ENCODE measurements at regions not wholly inside any gene's neighbourhood (a gene's known extent, or its start where the extent isn't known, plus 50 kb on each side); places are given as distances from the start of the nearest gene placed in this dataset.
"Not testable (repeated sequence)": the region's sequence is repeated elsewhere in the genome, so short reads cannot be mapped to it uniquely, and the experiment has no call there.

GRCh38 chr10:65111059-65111458 is 1589.9 kb downstream of the REEP3 start:
- not testable (repeated sequence) for H2BK120ac ChIP-seq (ENCODE audit: low read depth, low read length); H3K4me2 ChIP-seq (ENCODE audit: insufficient read depth, low read length, poor library complexity, severe bottlenecking); H4K8ac ChIP-seq (ENCODE audit: low read depth, low read length); H3K18ac ChIP-seq (ENCODE audit: low read length); H3K27me3 ChIP-seq (ENCODE audit: control insufficient read depth in 3 of 3, insufficient read depth in 3 of 3, low read depth in 1 of 3, low read length in 3 of 3); H3K27ac ChIP-seq (replicated peaks; ENCODE audit: low read length); H3K4me3 ChIP-seq (ENCODE audit: low read length in 2 of 2); H3K36me3 ChIP-seq (replicated peaks in 1 of 2; ENCODE audit: control insufficient read depth in 2 of 2, insufficient read depth in 2 of 2, low read length in 2 of 2); H2BK15ac ChIP-seq (ENCODE audit: low read length); H3K4ac ChIP-seq (ENCODE audit: low read length); H2AK5ac ChIP-seq (ENCODE audit: low read depth, low read length); H3K23ac ChIP-seq (ENCODE audit: low read depth, low read length, poor library complexity); H3K9me3 ChIP-seq (replicated peaks in 1 of 2; ENCODE audit: control insufficient read depth in 2 of 2, insufficient read depth in 1 of 2, low read depth in 1 of 2, low read length in 2 of 2); H4K91ac ChIP-seq (ENCODE audit: low read depth, low read length, poor library complexity); DNase-seq (ENCODE audit: low spot score); H3K4me1 ChIP-seq (ENCODE audit: control insufficient read depth in 2 of 2, insufficient read depth in 1 of 2, low read depth in 1 of 2, low read length in 2 of 2); H3K14ac ChIP-seq (ENCODE audit: low read length); H2BK5ac ChIP-seq (ENCODE audit: low read length); H2BK12ac ChIP-seq (ENCODE audit: low read length); H3K79me1 ChIP-seq (ENCODE audit: low read depth, low read length); H3K9ac ChIP-seq (ENCODE audit: low read depth, low read length, poor library complexity); H2AFZ ChIP-seq (ENCODE audit: low read length)
- WGBS, 2 donors (ENCODE audit: extremely low coverage in 2 of 2, insufficient read length in 2 of 2, insufficient replicate concordance in 1 of 2): no CpG with 5 or more reads among the region's 6 CpGs

GRCh38 chr10:65112573-65112972 is 1591.4 kb downstream of the REEP3 start:
- Histone ChIP-seq H2AFZ (ENCODE audit: low read length) (no peak overlapping the region), H2BK15ac (ENCODE audit: low read length) (no peak overlapping the region), H2BK120ac (ENCODE audit: low read depth, low read length) (no peak overlapping the region), H3K9me3 (replicated peaks in 1 of 2; ENCODE audit: control insufficient read depth in 2 of 2, insufficient read depth in 1 of 2, low read depth in 1 of 2, low read length in 2 of 2) (no peaks in the 10 kb centered on the region), H4K91ac (ENCODE audit: low read depth, low read length, poor library complexity) (no peak overlapping the region), H3K4me2 (ENCODE audit: insufficient read depth, low read length, poor library complexity, severe bottlenecking) (no peak overlapping the region), H3K14ac (ENCODE audit: low read length) (no peak overlapping the region), H3K4ac (ENCODE audit: low read length) (no peak overlapping the region), H3K23ac (ENCODE audit: low read depth, low read length, poor library complexity) (no peak overlapping the region), H2BK5ac (ENCODE audit: low read length) (no peak overlapping the region), H3K4me3 (ENCODE audit: low read length in 2 of 2) (no peak overlapping the region), H3K27me3 (ENCODE audit: control insufficient read depth in 3 of 3, insufficient read depth in 3 of 3, low read depth in 1 of 3, low read length in 3 of 3) (no peaks in the 10 kb centered on the region), H3K9ac (ENCODE audit: low read depth, low read length, poor library complexity) (no peak overlapping the region), H3K18ac (ENCODE audit: low read length) (no peak overlapping the region), H3K27ac (replicated peaks; ENCODE audit: low read length) (no peak overlapping the region), H4K8ac (ENCODE audit: low read depth, low read length) (no peak overlapping the region), H3K79me1 (ENCODE audit: low read depth, low read length) (no peaks in the 10 kb centered on the region), H3K4me1 (ENCODE audit: control insufficient read depth in 2 of 2, insufficient read depth in 1 of 2, low read depth in 1 of 2, low read length in 2 of 2) (no peaks in the 10 kb centered on the region), H2AK5ac (ENCODE audit: low read depth, low read length) (no peak overlapping the region), H3K36me3 (replicated peaks in 1 of 2; ENCODE audit: control insufficient read depth in 2 of 2, insufficient read depth in 2 of 2, low read length in 2 of 2) (no peaks in the 10 kb centered on the region), H2BK12ac (ENCODE audit: low read length) (no peak overlapping the region)
- DNase-seq (ENCODE audit: low spot score): no peak
- no CpG with 5 or more reads among the region's 4 CpGs for WGBS, 2 donors (ENCODE audit: extremely low coverage in 2 of 2, insufficient read length in 2 of 2, insufficient replicate concordance in 1 of 2)

DNA sequence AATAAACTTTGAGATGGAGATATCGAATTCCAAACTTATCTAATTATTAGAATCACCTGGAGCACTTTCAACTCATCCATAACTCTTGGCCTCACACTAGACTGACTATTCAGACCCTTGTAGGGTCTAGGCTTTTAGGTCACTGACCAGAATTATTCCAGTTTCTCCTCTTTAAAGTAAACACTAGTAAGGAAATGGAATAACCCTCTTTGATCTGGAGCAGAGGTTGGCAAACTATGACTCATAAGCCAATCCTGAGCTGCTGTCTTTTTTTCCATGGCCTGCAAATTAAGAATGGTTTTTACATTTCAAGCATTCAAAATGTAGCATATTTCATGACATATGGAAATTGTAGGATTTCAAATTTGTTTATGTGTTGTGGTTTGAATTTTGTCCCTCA is 1601.9 kb downstream of the REEP3 start:
- Histone ChIP-seq H3K4me2 (ENCODE audit: insufficient read depth, low read length, poor library complexity, severe bottlenecking) (no peak overlapping the region), H3K4ac (ENCODE audit: low read length) (no peak overlapping the region), H2BK12ac (ENCODE audit: low read length) (no peak overlapping the region), H3K9me3 (replicated peaks in 1 of 2; ENCODE audit: control insufficient read depth in 2 of 2, insufficient read depth in 1 of 2, low read depth in 1 of 2, low read length in 2 of 2) (no peaks in the 10 kb centered on the region), H3K79me1 (ENCODE audit: low read depth, low read length) (no peaks in the 10 kb centered on the region), H3K4me3 (ENCODE audit: low read length in 2 of 2) (no peak overlapping the region), H2BK15ac (ENCODE audit: low read length) (no peak overlapping the region), H3K36me3 (replicated peaks in 1 of 2; ENCODE audit: control insufficient read depth in 2 of 2, insufficient read depth in 2 of 2, low read length in 2 of 2) (no peaks in the 10 kb centered on the region), H3K14ac (ENCODE audit: low read length) (no peak overlapping the region), H2BK5ac (ENCODE audit: low read length) (no peak overlapping the region), H3K23ac (ENCODE audit: low read depth, low read length, poor library complexity) (no peak overlapping the region), H2AK5ac (ENCODE audit: low read depth, low read length) (no peak overlapping the region), H4K91ac (ENCODE audit: low read depth, low read length, poor library complexity) (no peak overlapping the region), H2AFZ (ENCODE audit: low read length) (no peak overlapping the region), H2BK120ac (ENCODE audit: low read depth, low read length) (no peak overlapping the region), H3K4me1 (ENCODE audit: control insufficient read depth in 2 of 2, insufficient read depth in 1 of 2, low read depth in 1 of 2, low read length in 2 of 2) (no peaks in the 10 kb centered on the region), H3K9ac (ENCODE audit: low read depth, low read length, poor library complexity) (no peak overlapping the region), H4K8ac (ENCODE audit: low read depth, low read length) (no peak overlapping the region), H3K27me3 (ENCODE audit: control insufficient read depth in 3 of 3, insufficient read depth in 3 of 3, low read depth in 1 of 3, low read length in 3 of 3) (no peaks in the 10 kb centered on the region), H3K18ac (ENCODE audit: low read length) (no peak overlapping the region), H3K27ac (replicated peaks; ENCODE audit: low read length) (no peak overlapping the region)
- no CpG with 5 or more reads among the region's 1 CpG for WGBS, 2 donors (ENCODE audit: extremely low coverage in 2 of 2, insufficient read length in 2 of 2, insufficient replicate concordance in 1 of 2)
- no peak for DNase-seq (ENCODE audit: low spot score)

GRCh38 chr10:65125212-65125611 is 1604.0 kb downstream of the REEP3 start:
- Histone ChIP-seq H3K18ac (ENCODE audit: low read length) (no peak overlapping the region), H2BK12ac (ENCODE audit: low read length) (no peak overlapping the region), H3K4me2 (ENCODE audit: insufficient read depth, low read length, poor library complexity, severe bottlenecking) (no peak overlapping the region), H3K9me3 (replicated peaks in 1 of 2; ENCODE audit: control insufficient read depth in 2 of 2, insufficient read depth in 1 of 2, low read depth in 1 of 2, low read length in 2 of 2) (no peaks in the 10 kb centered on the region), H3K79me1 (ENCODE audit: low read depth, low read length) (no peaks in the 10 kb centered on the region), H3K9ac (ENCODE audit: low read depth, low read length, poor library complexity) (no peak overlapping the region), H3K4ac (ENCODE audit: low read length) (no peak overlapping the region), H2AK5ac (ENCODE audit: low read depth, low read length) (no peak overlapping the region), H3K27ac (replicated peaks; ENCODE audit: low read length) (no peak overlapping the region), H3K4me1 (ENCODE audit: control insufficient read depth in 2 of 2, insufficient read depth in 1 of 2, low read depth in 1 of 2, low read length in 2 of 2) (no peaks in the 10 kb centered on the region), H2BK15ac (ENCODE audit: low read length) (no peak overlapping the region), H4K91ac (ENCODE audit: low read depth, low read length, poor library complexity) (no peak overlapping the region), H2AFZ (ENCODE audit: low read length) (no peak overlapping the region), H2BK5ac (ENCODE audit: low read length) (no peak overlapping the region), H4K8ac (ENCODE audit: low read depth, low read length) (no peak overlapping the region), H3K14ac (ENCODE audit: low read length) (no peak overlapping the region), H3K27me3 (ENCODE audit: control insufficient read depth in 3 of 3, insufficient read depth in 3 of 3, low read depth in 1 of 3, low read length in 3 of 3) (no peaks in the 10 kb centered on the region), H2BK120ac (ENCODE audit: low read depth, low read length) (no peak overlapping the region), H3K4me3 (ENCODE audit: low read length in 2 of 2) (no peak overlapping the region), H3K36me3 (replicated peaks in 1 of 2; ENCODE audit: control insufficient read depth in 2 of 2, insufficient read depth in 2 of 2, low read length in 2 of 2) (no peaks in the 10 kb centered on the region), H3K23ac (ENCODE audit: low read depth, low read length, poor library complexity) (no peak overlapping the region)
- WGBS, 2 donors (ENCODE audit: extremely low coverage in 2 of 2, insufficient read length in 2 of 2, insufficient replicate concordance in 1 of 2): no CpG with 5 or more reads among the region's 2 CpGs
- no peak for DNase-seq (ENCODE audit: low spot score)

Data from neuronal stem cell (in vitro differentiated cells).